ENCODE measurements at regions not wholly inside any gene's neighbourhood (a gene's known extent, or its start where the extent isn't known, plus 50 kb on each side); places are given as distances from the start of the nearest gene placed in this dataset.
A peak's percentile ranks its signal among the peaks of the same experiment; 100 is the strongest.

DNA sequence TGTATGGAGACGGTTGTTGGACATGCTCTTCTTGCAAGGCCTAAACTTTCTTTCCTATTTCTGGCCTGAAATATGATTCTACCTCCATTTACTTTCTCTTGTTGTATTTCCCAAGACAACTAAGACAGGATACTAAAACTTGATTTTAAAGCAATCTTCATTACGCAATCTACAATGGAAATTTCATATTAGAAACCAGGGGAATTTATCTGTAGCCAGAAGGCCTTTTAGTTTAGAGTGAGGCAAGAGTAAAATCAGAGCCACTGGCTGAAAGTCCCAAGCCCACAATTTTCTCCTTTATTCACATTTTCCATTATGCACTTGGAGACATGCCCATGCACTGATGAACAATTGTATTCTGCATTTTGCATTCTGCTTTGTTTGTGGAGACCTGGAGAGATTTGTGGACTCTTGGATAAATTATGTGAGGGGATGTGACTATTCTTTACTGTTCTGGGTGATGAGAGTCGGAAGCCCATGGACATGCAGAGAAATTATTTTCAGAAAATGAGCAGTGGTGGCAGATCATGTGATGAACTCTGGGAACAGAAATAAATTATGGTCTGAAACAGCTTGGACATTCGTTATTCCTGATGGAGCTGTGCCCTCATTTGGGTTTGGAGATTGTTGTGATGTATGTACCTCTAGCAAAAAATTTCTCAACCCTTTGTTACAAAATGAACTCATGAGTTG lies 336.8 kb downstream of the SEC16B start:
- DNase-seq: no peak

DNA sequence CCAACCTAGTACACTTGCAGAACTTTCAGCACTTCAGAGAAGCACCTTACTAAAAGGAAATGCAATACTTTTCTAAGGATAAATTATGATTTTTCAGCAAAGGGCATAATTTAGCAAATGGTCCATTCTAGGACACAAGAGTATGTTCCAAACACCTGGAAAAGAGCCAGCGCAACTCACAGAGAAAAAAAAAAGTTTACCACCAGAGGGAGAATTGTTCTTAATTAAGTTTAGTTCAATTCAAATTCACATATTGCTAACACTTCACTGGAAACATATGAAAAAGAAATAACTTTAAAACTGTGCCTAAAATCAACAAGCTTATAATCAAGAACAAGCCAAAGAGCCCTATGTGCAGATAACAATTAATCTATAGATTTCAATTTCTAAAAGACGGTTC lies 338.1 kb downstream of the SEC16B start:
- DNase-seq: no peak

DNA sequence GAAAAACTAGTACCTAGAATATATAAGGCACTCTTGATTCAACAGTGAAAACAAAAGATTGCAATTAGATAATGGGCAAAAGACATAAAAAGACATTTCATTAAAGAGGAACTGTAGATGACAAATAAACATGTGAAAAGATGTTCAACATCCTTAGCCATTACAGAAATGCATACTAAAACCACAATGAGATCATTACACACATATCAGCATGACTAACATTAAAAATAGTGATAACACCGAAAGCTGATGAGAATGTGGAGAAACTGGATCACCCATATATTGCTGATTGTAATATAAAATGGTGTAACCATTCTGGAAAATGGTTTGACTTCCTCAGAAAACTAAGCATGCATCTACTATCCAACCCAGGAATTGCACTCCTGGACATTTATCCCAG lies 340.3 kb downstream of the SEC16B start:
- no peak for DNase-seq

DNA sequence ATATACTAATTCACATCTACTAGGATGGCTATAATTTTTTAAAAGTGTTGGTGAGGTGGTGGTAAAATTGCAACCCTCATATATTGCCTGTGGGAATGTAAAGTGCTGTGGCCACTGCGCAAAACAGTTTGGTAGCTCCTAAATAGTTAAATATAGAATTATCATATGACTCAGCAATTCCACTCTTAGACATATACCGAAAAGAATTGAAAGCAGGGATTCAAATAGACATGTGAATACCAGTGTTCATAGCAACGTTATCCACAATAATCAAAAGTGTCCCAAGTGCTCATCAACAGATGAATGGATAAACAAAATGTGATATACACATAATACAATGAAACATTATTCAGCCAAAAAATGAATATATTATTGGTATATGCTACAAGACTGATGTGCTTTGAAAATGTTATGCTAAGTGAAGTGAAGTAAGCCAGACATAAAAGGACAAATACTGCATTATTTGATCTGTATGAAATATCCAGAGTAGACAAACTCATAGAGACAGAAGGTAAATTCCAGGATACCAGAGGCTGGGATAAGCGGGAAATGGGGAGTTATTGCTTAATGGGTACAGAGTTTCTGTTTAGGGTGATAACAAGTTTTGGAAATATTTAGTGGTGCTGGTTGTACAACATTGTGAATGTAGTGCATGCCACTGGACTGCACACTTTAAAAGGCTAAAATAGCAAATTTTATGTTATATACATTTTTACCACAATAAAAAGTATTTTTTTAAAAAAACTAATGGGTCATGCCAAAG lies 342.5 kb downstream of the SEC16B start:
- DNase-seq: no peak

DNA sequence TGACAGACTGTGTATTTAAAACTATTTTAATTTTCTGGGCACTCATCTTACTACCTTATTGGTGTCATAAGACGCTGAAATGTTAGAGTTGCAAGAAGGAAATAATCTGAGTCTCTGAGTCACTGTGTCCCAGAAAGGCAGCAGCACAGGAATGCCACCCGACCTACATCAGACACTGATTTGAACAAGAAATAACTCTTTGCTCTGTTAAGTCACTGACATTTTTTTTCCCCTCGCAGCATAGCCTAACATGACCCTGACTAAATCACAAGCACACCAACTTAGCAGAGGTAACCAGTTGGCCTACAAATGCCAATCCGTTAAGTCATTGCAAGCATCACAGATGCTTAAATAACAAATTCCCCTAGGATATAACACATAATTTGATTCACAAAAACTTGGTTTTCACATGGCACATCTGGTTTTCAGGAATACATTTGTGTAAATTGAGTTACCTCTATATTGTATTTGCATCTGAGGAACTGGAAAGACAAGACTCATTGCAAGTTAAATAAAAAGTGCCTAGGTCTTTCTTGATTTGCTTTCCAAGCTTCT lies 349.1 kb downstream of the SEC16B start:
- DNase-seq: no peak

DNA sequence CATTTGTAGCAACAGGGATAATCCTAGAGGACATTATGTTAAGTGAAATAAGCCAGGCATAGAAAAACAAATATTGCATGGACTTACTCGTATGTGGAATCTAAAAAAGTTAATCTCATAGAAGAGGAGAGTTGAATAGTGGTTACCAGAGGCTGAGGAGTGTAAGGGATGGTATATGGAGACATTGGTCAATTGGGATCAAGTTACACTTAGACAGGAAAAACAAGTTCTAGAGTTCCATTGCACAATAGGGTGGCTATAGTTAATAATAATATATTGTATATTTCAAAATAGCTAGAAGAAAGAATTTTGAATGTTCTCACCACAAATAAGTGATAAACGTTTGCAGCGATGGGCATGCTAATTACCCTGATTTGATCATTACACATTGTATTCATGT lies 354.6 kb downstream of the SEC16B start:
- DNase-seq: no peak

DNA sequence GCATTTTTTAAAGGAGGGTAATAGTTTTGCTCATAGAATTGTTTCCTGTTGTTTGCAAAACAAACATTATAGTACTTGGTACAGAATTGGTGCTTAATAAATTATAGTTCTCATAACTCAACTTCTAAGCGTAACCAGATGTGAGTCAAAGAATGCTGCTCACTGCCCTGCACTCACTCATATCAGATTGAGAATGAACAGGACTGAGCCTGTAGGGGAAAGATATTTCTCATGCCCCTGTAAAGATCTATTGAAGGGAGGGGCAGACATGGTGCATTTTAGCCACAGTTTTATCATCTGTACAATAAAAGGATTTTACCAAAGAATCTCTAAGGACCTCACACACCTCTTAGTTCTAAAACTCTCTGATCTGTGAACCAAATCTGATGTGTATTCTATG lies 358.5 kb downstream of the SEC16B start:
- DNase-seq: no peak

DNA sequence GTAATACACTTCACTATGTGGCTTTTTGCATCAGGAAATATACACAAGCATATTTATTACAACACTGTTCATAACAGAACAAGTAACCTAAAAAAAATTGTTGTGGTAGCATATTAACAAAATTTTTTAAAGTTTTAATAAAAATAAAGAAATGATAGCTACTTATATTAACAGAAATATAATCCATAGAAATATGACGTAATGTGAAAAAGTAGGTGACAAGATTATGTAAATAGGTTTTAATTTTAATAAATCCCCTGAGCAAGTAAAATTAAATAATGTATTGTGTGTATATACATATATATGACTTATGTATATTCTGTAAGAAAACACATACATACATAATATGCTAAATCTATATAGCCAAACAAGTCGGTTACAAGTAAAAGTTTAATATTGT lies 359.9 kb downstream of the SEC16B start:
- no peak for DNase-seq

DNA sequence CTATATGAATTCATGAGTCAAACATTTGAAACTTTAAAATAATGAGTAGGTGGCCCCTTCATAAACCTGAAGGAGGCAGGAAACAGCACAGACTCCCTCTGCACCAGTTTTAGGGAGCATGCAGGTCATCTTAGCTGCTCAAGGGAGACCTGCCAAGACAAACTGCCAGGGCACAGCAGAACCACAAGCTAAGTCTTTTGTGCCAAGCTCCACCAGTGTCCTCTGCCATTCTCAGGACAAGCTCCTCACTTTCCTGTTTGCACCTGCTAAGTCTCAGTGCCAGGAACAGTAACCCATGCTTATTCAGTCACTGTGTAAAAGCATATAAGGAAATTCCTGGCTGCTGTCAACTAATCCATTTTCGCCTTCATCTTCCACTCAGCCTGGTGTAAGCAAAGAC lies 368.9 kb downstream of the SEC16B start:
- DNase-seq: peak; percentile 68

DNA sequence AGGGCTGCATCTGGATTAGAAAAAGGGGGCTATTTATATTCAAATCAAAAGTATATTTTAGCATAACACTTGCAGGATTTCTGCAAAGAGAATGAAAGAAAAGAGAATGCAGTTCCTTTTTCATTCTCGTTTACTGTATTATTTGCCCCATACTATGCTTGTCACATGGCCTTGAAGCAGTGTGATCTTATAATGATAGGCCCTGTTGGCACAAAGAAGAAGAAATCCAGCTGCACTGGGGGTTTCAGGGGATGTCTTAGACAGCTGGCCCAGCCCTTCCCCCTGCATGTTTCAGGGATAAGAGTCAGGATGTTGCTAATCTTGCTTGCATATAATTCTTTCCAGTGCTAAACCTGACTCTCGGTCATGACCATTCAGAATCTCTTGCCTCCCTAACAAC lies 369.5 kb downstream of the SEC16B start:
- peak; percentile 68 for DNase-seq

DNA sequence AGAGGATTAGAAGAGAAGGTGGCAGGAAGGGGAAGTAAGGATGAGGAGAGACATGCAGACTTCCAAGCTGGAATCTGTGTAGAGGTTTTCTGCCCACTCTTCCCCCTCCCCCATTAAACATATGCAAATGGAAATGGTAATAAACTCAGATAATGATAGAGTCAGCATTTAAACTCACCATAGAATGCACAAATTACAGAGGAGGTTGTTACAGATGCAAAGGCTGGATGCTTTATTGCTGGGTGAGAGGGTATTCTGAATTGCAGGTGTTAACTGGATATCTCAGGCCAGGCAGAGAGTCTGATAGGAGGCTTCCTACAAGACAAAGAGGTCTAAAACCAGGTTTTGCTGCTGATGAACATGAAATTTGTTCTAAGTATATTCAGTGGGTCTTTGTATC lies 372.5 kb downstream of the SEC16B start:
- DNase-seq: no peak

DNA sequence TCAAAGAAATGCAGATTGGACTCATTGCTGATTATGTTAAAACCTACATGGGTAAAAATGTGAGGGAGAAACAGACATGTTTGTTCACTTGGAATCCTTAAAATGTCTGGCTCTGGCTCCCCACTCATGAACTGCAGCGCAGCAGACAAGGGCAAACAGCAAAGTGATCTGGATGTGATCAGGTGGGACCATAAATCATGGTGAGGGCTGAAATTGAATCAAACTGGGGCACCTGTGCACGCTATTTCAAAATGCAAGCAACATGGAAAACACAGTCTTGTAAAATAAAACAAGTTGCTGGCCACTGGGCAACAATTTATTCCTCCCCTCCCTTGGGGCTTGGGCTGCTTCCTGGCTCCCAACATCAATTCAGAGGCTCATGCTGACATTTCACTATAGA lies 373.4 kb downstream of the SEC16B start:
- DNase-seq: peak; percentile 52

DNA sequence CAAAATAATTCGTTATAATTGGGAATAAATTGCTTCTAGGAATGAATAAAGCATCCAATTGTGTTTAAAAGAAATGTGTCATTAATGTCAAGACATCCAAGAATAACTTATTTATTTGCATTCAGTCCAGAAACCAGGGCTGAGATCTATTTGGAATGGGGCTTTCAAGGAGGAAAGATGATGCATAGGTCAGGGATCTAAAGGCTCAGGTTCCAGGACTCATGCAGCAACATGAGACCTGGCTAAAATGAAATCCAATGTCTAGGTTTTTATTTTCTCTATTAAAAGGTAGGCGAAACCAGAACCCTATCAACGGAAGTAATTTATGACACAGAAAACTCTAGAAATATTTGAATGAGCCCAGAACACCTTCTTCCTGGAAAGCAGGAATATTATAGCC lies 376.8 kb downstream of the SEC16B start:
- DNase-seq: no peak

DNA sequence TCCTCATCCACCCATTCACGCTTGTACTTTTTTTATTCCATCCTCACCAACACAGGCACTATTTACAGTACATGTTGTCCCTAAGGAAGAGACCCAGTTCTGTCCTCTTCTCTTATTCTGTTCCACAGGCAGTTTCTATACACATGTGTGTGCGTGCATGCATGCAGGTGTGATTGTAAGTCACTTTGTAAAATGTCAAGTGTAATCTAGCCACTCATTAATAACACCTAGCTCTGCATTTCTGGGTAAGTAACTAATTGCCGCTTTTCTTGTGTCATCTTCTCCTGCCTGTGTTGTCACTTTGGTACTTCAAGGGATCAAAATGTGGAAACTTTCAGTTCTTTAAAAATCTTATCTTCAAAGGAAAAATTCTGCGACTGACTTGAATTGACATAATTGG lies 377.2 kb downstream of the SEC16B start:
- DNase-seq: no peak

DNA sequence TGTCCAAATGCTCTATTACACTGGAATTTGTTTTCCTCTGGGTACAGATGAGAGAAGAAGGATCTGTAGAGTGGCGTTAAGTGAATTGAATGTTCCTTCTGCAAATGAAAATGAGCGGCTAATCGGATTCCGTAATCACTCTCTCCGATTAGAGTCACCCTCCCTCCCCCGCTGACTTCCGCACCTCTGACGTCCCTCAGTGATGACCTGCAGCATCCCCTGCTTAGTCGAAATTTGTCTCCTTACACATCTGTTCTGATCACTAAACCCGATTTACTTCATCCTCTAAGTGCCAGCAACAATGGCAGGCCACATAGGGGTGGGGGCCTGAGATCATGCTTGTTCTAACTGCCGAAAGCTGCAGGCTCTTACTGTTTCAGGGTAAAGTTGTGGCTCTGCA lies 378.7 kb downstream of the SEC16B start:
- no peak for DNase-seq

DNA sequence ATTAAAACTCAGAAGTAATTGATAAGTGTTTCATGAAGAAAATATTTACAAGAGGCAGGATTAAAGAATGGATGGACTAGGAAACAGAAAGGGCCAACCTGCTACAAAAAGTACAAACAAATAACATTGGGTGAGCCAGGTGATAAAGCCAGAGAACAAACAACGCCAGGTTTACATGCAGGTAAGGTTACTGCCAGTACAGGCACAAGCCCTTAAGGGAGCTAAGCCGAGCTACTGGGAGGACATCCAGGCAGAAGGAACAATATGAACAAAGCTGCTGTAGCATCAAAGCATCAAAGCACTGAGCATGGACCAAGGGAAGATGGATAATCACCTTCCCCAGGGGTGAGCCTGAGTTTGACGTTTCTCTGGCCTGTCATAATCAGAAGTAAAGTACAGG lies 380.7 kb downstream of the SEC16B start:
- peak; percentile 26 for DNase-seq

DNA sequence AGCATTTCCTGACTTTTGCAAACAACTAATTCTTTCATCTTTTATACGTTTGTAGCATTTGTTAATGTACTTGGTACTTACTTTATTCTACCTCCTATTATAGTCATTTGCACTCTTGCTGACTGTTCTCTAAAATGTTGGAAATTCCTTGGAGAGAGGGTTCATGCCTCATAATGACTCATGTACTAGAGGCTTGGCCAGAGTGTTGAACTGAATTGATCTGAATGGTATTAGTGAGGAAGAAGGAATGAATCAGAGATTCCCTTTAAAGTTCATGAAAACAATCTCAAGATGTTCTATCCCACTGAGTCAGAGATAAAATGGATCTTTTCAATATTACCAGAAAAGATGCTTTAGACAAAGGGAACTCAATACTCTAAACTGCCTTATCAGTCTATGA lies 383.4 kb downstream of the SEC16B start:
- DNase-seq: no peak

DNA sequence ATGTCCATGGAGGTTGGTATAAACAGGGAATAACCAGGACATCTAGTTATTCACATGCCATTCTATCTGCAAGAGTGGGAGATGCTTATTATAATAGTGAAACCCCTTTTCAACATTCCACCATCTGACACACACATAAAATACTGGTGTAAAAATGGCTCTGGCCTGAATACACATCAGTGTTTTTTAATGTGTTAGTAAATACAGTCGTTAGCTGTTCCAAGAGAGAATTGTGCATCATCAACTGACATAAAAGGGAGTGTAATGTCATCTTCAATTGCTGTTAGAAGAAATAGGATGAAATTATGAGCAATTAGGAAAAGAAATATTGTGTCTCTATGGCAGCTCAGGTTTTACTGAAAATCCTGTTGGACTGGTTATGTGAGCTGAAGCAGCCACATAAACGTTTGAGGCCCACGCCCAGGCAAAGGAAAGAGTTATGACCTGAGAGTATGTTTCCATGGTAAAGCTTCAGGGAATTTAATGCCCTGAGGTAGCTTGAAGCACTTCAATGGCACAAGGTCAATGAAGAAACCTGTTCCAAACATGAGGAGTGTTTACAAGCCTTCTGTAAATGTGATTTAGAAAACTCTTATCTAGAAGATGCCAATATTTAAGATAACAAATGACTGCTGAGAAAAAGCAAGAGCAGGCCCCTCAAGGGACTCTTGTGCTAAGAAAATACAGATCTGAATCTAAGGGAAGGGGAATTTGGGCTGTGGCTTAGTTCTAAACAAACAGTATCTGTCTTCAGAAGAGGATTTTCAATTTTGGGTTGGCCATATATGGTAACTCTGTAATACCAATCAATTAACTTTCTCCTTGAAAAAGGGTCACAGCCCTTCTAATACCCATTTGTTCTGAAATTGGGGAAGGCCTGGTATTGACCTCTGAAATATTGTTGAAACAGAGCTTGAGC lies 384.3 kb downstream of the SEC16B start:
- DNase-seq: no peak

DNA sequence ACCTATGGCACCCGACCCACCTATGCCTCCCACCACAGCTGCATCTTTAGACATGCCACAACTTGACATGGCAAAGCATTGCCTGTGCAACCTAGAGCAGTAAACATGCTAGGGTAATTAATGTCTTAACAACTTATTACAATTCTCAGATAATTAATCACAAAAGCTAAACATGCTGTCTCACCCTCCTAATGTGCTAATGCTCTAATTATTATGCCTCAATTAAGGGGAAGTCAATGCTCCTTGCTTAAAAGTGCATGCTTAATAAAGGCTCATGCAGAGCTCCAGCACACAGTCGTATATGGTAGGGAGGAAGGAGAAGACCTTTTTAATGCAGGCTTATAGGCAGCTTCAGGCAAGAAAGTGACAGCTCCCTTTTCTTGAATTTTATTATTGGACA lies 396.0 kb downstream of the SEC16B start:
- DNase-seq: no peak

DNA sequence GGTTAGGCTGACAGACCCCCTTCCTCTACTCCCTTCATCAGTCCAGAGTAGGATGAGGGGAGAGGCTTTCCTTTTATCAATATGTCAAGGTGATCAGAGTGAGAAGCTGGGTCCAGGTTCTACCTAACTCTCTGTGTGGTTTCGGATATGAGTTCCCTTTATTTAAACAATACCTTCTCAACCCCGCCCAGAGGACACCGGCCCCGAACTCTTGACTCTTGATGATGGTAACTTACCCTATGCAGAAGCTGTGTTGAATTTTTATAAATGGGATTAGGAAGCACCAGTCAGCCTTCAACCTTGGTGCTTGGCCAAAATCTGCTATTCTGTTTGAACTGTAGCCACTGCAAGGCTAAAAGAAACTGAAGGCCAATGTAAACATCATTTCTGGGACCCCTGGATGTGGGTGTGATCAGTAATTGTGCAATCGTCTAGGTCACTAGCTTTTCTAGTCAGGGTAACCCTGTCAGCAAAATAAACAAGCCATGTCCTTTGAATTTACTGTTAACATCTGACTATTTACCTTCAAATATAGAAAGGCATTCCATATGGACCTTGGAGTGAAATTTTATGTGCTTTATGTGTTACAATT lies 398.3 kb downstream of the SEC16B start:
- peak; percentile 44 for DNase-seq

DNA sequence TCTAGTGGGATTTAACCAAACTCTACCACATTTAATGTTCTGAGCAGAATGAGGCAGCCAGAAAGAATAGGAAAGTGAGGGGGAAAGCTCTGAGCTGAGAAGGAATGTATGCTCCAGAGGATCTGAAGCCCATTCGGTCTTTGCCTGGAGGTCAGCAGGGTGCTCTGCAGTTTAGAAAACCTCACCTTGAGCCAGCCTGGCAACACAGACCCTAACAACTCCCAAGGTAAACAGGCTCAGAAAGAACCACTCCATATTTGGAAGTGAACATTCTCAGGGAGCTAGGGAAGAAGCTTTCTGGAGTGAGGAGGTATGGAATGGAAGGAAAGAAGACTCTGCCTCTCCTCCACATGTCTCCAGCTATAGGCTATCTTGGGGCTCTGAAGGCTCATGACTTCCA lies 398.8 kb downstream of the SEC16B start:
- DNase-seq: no peak

DNA sequence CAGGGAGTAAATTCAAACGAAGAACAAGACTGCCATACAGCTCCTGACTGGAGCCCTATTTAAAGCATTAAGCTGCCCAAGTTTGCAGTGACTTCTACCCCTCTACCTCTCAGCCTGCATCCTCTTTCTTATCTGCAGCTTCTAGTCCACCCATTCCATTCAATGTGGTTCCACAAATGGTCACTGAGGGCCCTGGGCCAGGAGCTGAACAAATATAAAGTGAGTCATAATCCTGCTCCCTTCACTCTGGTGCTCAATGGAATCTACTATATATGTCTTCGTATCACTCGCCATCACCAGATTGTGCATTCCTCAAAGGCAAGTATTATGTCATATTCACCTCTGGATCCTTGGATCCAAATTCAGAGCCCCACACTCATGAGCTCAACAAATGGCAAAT lies 398.7 kb downstream of the BRINP2 start:
- DNase-seq: no peak

DNA sequence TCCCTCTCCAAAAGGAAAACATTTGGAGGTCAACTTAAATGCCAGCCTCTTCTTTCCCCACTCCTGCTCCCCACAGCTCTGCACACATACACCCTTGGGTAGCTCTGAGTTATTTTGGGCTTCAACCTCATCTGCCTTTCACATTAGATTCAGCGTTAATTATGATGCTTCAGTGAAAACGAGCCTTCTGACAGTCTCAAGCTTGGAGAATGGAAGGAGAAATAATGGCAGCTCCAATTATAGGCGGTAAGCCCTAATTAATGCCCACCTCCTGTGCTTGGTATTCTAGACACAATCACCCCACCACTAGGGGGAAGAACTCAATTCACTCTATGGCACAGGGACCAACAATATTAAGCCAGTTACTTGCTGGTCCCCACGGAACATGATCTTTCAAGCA lies 397.9 kb downstream of the BRINP2 start:
- DNase-seq: no peak
